Panc1 (cell line): ENCODE measurements at regions not wholly inside any gene's neighbourhood (a gene's known extent, or its start where the extent isn't known, plus 50 kb on each side); places are given as distances from the start of the nearest gene placed in this dataset.

Experiments used
- ATAC-seq: fragments of 200-7000 bp; cut with Tn5 transposase; 2 replicates; pipeline ENCODE4 v1.9.1; 2020; ENCODE audit warnings: mild to moderate bottlenecking, moderate library complexity
- BruUV-seq: library from RNA; stranded (reverse); fragments of 400-500 nt; replicated peaks from 2 replicates; lab custom pipeline; 2021; lab: Mats Ljungman, UMichigan
- CTCF ChIA-PET: fragments of 300-600 bp; sonication (Branson Sonifier 250); formaldehyde crosslinking; loops from one replicate; lab custom pipeline; 2022; ENCODE audit warnings: antibody characterized with exemption; lab: Charles Lee
- POLR2A ChIA-PET: fragments of 300-600 bp; sonication (Branson Sonifier 250); formaldehyde crosslinking; loops from one replicate; lab custom pipeline; 2022; ENCODE audit warnings: antibody characterized with exemption; lab: Charles Lee
- DNase-seq: peaks from one replicate; pipeline ENCODE4 v3.0.0-alpha.2; 2010; ENCODE audit warnings: low read depth, low spot score
- H3K27ac ChIP-seq: 2 replicates; pipeline ENCODE4 v1.5.1; 2011; ENCODE audit warnings: mild to moderate bottlenecking, low read length, inconsistent platforms
- H3K27me3 ChIP-seq: fragments of 200-500 bp; sonication (Bioruptor generic); 2 replicates; pipeline ENCODE4 v1.6.0; 2014; ENCODE audit warnings: low read length, inconsistent platforms; ENCODE audit not compliant: control insufficient read depth, insufficient read depth
- H3K36me3 ChIP-seq: fragments of 200-500 bp; sonication (Bioruptor generic); 2 replicates; pipeline ENCODE4 v1.5.1; 2014; ENCODE audit warnings: inconsistent platforms, mild to moderate bottlenecking, low read length, moderate library complexity; ENCODE audit not compliant: control insufficient read depth, insufficient read depth
- H3K4me1 ChIP-seq: 2 replicates; pipeline ENCODE4 v1.5.1; 2011; ENCODE audit warnings: inconsistent platforms, mild to moderate bottlenecking, low read length, moderate library complexity; ENCODE audit not compliant: control insufficient read depth, insufficient read depth
- H3K4me3 ChIP-seq, 2 experiments: 2 replicates each; pipeline ENCODE4 v1.5.1; 2011 to 2012; ENCODE audit warnings: low read depth in 2 of 2, low read length in 2 of 2, mild to moderate bottlenecking in 2 of 2, inconsistent platforms in 1 of 2, moderate library complexity in 1 of 2
- H3K9me3 ChIP-seq: fragments of 200-500 bp; sonication (Bioruptor generic); 2 replicates; pipeline ENCODE4 v1.5.1; 2014; ENCODE audit warnings: low read depth, mild to moderate bottlenecking, inconsistent platforms, low read length, moderate library complexity; ENCODE audit not compliant: control insufficient read depth, insufficient read depth
- CTCF ChIP-seq: fragments of 450-650 bp; IDR thresholded peaks from 2 replicates; pipeline ENCODE4 v1.5.1; 2017; ENCODE audit warnings: mild to moderate bottlenecking
- POLR2AphosphoS5 ChIP-seq: IDR thresholded peaks from 2 replicates; pipeline ENCODE4 v1.6.1; 2012; ENCODE audit warnings: mild to moderate bottlenecking, low read depth, low read length, moderate library complexity
- REST ChIP-seq, 2 experiments: IDR thresholded peaks; 2 replicates each; pipeline ENCODE4 v1.6.1; 2011 to 2012; ENCODE audit warnings: low read depth in 2 of 2, control low read depth in 1 of 2, low read length in 1 of 2, mild to moderate bottlenecking in 1 of 2, moderate library complexity in 1 of 2; ENCODE audit not compliant: insufficient read depth in 1 of 2
- SIN3A ChIP-seq: IDR thresholded peaks from 2 replicates; pipeline ENCODE4 v1.6.1; 2012; ENCODE audit warnings: low read depth, mild to moderate bottlenecking, low read length, moderate library complexity, borderline replicate concordance; ENCODE audit not compliant: insufficient read depth
- TCF7L2 ChIP-seq: IDR thresholded peaks from 2 replicates; pipeline ENCODE4 v1.6.1; 2011; ENCODE audit warnings: mild to moderate bottlenecking, low read depth, low read length, inconsistent platforms
- in situ Hi-C: cut with HindIII; loops from 2 replicates; pipeline ENCODE4 v1.10.0; 2016; ENCODE audit warnings: low sequenced_read_pairs, low pct_unique_long_range_greater_than_20kb
- intact Hi-C: fragments of 100-400 bp; cut with micrococcal nuclease; formaldehyde crosslinking; loops from one replicate; pipeline ENCODE4 v1.10.0; 2022; ENCODE audit not compliant: unreplicated experiment

GRCh38 chr5:40233268-40233667 is 446.4 kb upstream of the PTGER4 start:
- no peak overlapping the region for H3K27ac ChIP-seq
- DNase-seq (no peak), ATAC-seq (no peak)
- CTCF ChIA-PET, result no interaction called here
- no TSS peak for BruUV-seq
- no peaks in the 10 kb centered on the region for H3K36me3 ChIP-seq
- no peak overlapping the region for H3K4me3 ChIP-seq
- POLR2A ChIA-PET, result no interaction called here
- H3K4me1 ChIP-seq, result no peaks in the 10 kb centered on the region
- intact Hi-C loops, result no loop called here
- H3K9me3 ChIP-seq, result no peaks in the 10 kb centered on the region
- no peaks in the 10 kb centered on the region for H3K27me3 ChIP-seq
- TF ChIP-seq CTCF, result no peak
- no peak for TF ChIP-seq TCF7L2
- no peak for TF ChIP-seq REST (IDR thresholded peaks at IDR 0.05; ENCODE audit: insufficient read depth in 1 of 2, low read depth in 2 of 2, low read length in 1 of 2)
- TF ChIP-seq SIN3A, result no peak
- TF ChIP-seq POLR2AphosphoS5, result no peak
- in situ Hi-C loops, result no loop called here

GRCh38 chr5:40227931-40228330 is 451.8 kb upstream of the PTGER4 start:
- no peak for DNase-seq
- no peaks in the 10 kb centered on the region for H3K9me3 ChIP-seq
- no peak overlapping the region for H3K4me3 ChIP-seq
- intact Hi-C loops (no loop called here), in situ Hi-C loops (no loop called here)
- no peaks in the 10 kb centered on the region for H3K36me3 ChIP-seq
- no peak overlapping the region for H3K27ac ChIP-seq
- ATAC-seq, result no peak
- no TSS peak for BruUV-seq
- CTCF ChIA-PET, result no interaction called here
- POLR2A ChIA-PET, result no interaction called here
- H3K4me1 ChIP-seq, result no peaks in the 10 kb centered on the region
- no peaks in the 10 kb centered on the region for H3K27me3 ChIP-seq
- TF ChIP-seq POLR2AphosphoS5, result no peak
- TF ChIP-seq CTCF, result no peak
- no peak for TF ChIP-seq TCF7L2
- TF ChIP-seq SIN3A, result no peak
- TF ChIP-seq REST (IDR thresholded peaks at IDR 0.05; ENCODE audit: insufficient read depth in 1 of 2, low read depth in 2 of 2, low read length in 1 of 2), result no peak
